ENCODE measurements at regions not wholly inside any gene's neighbourhood (a gene's known extent, or its start where the extent isn't known, plus 50 kb on each side); places are given as distances from the start of the nearest gene placed in this dataset.

DNA sequence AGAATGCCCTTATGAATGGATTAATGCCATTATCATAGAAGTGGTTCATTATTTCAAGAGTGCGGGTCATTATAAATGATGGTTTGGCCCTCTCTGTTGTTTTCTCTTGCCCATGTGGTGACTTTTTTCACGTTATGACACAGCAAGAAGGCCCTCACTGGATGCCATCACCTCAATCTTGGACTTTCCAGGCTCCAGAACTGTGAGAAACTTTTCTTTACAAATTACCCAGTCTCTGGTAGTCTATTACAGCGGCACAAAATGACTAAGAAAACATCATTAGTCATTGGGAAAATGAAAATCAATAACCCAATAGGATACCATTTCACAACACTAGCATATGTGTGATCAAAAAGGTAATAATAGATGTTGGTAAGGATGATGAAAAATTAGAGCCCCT lies 119.0 kb upstream of the LPP start:
- no peak overlapping the region for H3K9ac ChIP-seq (ENCODE audit: low read depth, low read length)
- no peak overlapping the region for H3K27ac ChIP-seq (ENCODE audit: low read depth, low read length)
- peaks cover 8% of the 10 kb centered on the region for H3K4me1 ChIP-seq (ENCODE audit: insufficient read depth, low read length)
- no peaks in the 10 kb centered on the region for H3K27me3 ChIP-seq (ENCODE audit: insufficient read depth, low read length)
- H3K9me3 ChIP-seq (ENCODE audit: insufficient read depth, low read depth, low read length): no peaks in the 10 kb centered on the region
- WGBS: 98% methylated on average over 3 of the region's 3 CpGs
- H3K36me3 ChIP-seq (ENCODE audit: insufficient read depth, low read length): no peaks in the 10 kb centered on the region
- no peak overlapping the region for H3K4me3 ChIP-seq (ENCODE audit: low read length)

- H3K9me3 ChIP-seq (ENCODE audit: insufficient read depth, low read depth, low read length): no peaks in the 10 kb centered on the region
- no peak overlapping the region for H3K4me3 ChIP-seq (ENCODE audit: low read length)
- peaks cover 8% of the 10 kb centered on the region for H3K4me1 ChIP-seq (ENCODE audit: insufficient read depth, low read length)
- H3K9ac ChIP-seq (ENCODE audit: low read depth, low read length): no peak overlapping the region; the same call in 1 of the 2 replicates
- no peaks in the 10 kb centered on the region for H3K36me3 ChIP-seq (ENCODE audit: insufficient read depth, low read length)
- 87% methylated on average over 3 of the region's 3 CpGs for WGBS
- H3K27ac ChIP-seq (ENCODE audit: low read depth, low read length): no peak overlapping the region
- H3K27me3 ChIP-seq (ENCODE audit: insufficient read depth, low read length): no peaks in the 10 kb centered on the region
Observed at GRCh38 chr3:188036375-188037194, 117.4 kb upstream of the LPP start.

DNA sequence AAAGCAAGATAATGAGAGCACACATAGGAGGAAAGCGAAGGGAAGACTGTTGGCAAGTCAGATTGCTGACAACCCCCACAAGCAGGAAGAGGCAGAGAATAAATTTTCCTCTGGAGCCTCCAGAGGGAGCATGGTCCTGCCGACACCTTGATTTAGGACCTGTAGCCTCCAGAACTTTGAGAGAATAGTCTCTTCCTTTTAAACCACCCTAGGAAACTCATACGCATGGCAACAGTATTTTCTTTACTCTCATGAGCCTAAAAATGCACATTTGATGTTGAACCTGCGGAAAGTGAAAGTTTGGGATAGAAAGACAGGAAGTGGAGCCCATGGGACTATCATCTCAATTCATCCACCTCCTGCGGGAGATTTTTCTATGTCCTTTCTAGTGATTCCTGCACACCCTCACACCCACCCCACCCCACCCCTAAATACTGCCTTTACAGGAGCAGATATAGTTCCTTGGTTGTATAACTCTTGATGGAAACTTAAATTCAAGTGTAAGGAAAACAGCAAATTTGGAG lies 116.7 kb upstream of the LPP start:
- H3K4me1 ChIP-seq (ENCODE audit: insufficient read depth, low read length): peaks cover 8% of the 10 kb centered on the region
- H3K36me3 ChIP-seq (ENCODE audit: insufficient read depth, low read length): no peaks in the 10 kb centered on the region
- no peak overlapping the region for H3K27ac ChIP-seq (ENCODE audit: low read depth, low read length)
- no peaks in the 10 kb centered on the region for H3K27me3 ChIP-seq (ENCODE audit: insufficient read depth, low read length)
- H3K9me3 ChIP-seq (ENCODE audit: insufficient read depth, low read depth, low read length): no peaks in the 10 kb centered on the region
- H3K9ac ChIP-seq (ENCODE audit: low read depth, low read length): no peak overlapping the region; the same call in 1 of the 2 replicates
- WGBS: 45% methylated on average over 4 of the region's 5 CpGs
- H3K4me3 ChIP-seq (ENCODE audit: low read length): no peak overlapping the region

- H3K9me3 ChIP-seq (ENCODE audit: insufficient read depth, low read depth, low read length): no peaks in the 10 kb centered on the region
- H3K9ac ChIP-seq (ENCODE audit: low read depth, low read length): no peak overlapping the region
- WGBS: 89% methylated on average over 6 of the region's 6 CpGs
- no peak overlapping the region for H3K27ac ChIP-seq (ENCODE audit: low read depth, low read length)
- peaks cover 8% of the 10 kb centered on the region for H3K4me1 ChIP-seq (ENCODE audit: insufficient read depth, low read length)
- no peak overlapping the region for H3K4me3 ChIP-seq (ENCODE audit: low read length)
- no peaks in the 10 kb centered on the region for H3K27me3 ChIP-seq (ENCODE audit: insufficient read depth, low read length)
- no peaks in the 10 kb centered on the region for H3K36me3 ChIP-seq (ENCODE audit: insufficient read depth, low read length)
Observed at GRCh38 chr3:188037965-188038581, 115.9 kb upstream of the LPP start.

DNA sequence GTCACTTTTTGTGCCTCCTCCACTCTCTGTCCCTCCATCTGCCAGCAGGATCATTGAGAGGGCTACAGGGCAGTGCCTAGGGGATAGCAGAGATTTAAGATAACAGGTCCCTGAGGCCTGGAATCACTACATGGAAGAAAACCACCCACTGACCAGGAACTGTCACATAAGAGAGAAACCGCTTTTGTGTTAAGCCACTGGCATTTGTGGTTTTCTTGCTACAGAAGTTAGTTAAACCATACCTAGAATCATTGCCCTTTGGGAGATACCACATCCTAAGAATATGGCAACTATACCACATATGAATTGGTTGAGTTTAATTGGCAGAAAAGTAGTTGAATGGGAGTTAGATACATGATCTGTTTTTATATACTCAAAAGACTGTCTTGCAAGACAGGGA lies 112.8 kb upstream of the LPP start:
- Histone ChIP-seq H3K27me3 (ENCODE audit: insufficient read depth, low read length) (no peaks in the 10 kb centered on the region), H3K9ac (ENCODE audit: low read depth, low read length) (no peak overlapping the region), H3K36me3 (ENCODE audit: insufficient read depth, low read length) (no peaks in the 10 kb centered on the region), H3K9me3 (ENCODE audit: insufficient read depth, low read depth, low read length) (no peaks in the 10 kb centered on the region), H3K27ac (ENCODE audit: low read depth, low read length) (no peak overlapping the region), H3K4me1 (ENCODE audit: insufficient read depth, low read length) (peaks cover 8% of the 10 kb centered on the region), H3K4me3 (ENCODE audit: low read length) (no peak overlapping the region)
- 100% methylated on average over 1 of the region's 1 CpG for WGBS

GRCh38 chr3:188041895-188042294 lies 112.1 kb upstream of the LPP start:
- Histone ChIP-seq H3K27ac (ENCODE audit: low read depth, low read length) (no peak overlapping the region), H3K36me3 (ENCODE audit: insufficient read depth, low read length) (no peaks in the 10 kb centered on the region), H3K9ac (ENCODE audit: low read depth, low read length) (no peak overlapping the region), H3K4me3 (ENCODE audit: low read length) (no peak overlapping the region), H3K27me3 (ENCODE audit: insufficient read depth, low read length) (no peaks in the 10 kb centered on the region), H3K9me3 (ENCODE audit: insufficient read depth, low read depth, low read length) (no peaks in the 10 kb centered on the region), H3K4me1 (ENCODE audit: insufficient read depth, low read length) (peaks cover 1% of the 10 kb centered on the region)
- WGBS: 88% methylated on average over 5 of the region's 5 CpGs

GRCh38 chr3:188042466-188042865 lies 111.5 kb upstream of the LPP start:
- Histone ChIP-seq H3K4me1 (ENCODE audit: insufficient read depth, low read length) (no peaks in the 10 kb centered on the region), H3K9ac (ENCODE audit: low read depth, low read length) (no peak overlapping the region), H3K27ac (ENCODE audit: low read depth, low read length) (no peak overlapping the region), H3K9me3 (ENCODE audit: insufficient read depth, low read depth, low read length) (no peaks in the 10 kb centered on the region), H3K27me3 (ENCODE audit: insufficient read depth, low read length) (no peaks in the 10 kb centered on the region), H3K4me3 (ENCODE audit: low read length) (no peak overlapping the region), H3K36me3 (ENCODE audit: insufficient read depth, low read length) (no peaks in the 10 kb centered on the region)
- WGBS: 93% methylated on average over 5 of the region's 6 CpGs

DNA sequence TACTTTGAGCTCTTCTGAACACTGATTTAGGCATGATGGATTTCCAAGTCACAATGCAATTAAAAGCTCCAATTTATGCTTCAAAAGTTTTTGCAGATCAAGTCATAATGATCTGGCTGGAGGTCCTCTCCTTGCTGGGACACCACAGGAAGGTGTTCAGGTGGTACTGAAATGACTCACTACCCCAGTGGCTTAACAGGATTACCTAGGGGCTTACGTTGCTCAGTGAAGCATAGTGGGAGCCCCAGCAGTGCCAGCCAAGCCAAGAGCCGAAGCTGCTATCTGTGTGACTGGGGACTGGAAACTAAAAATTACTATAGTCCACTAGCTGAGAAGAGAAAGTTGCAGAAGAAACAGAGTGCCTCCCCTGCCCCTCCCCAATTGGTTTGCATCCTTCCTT lies 110.1 kb upstream of the LPP start:
- no peak overlapping the region for H3K9ac ChIP-seq (ENCODE audit: low read depth, low read length)
- no peaks in the 10 kb centered on the region for H3K27me3 ChIP-seq (ENCODE audit: insufficient read depth, low read length)
- H3K4me3 ChIP-seq (ENCODE audit: low read length): no peak overlapping the region
- no peaks in the 10 kb centered on the region for H3K36me3 ChIP-seq (ENCODE audit: insufficient read depth, low read length)
- WGBS: 86% methylated on average over 2 of the region's 2 CpGs
- no peaks in the 10 kb centered on the region for H3K4me1 ChIP-seq (ENCODE audit: insufficient read depth, low read length)
- no peaks in the 10 kb centered on the region for H3K9me3 ChIP-seq (ENCODE audit: insufficient read depth, low read depth, low read length)
- no peak overlapping the region for H3K27ac ChIP-seq (ENCODE audit: low read depth, low read length)

GRCh38 chr3:188046561-188047211 lies 107.3 kb upstream of the LPP start:
- H3K27me3 ChIP-seq (ENCODE audit: insufficient read depth, low read length): no peaks in the 10 kb centered on the region
- WGBS: 100% methylated on average over 2 of the region's 2 CpGs
- no peaks in the 10 kb centered on the region for H3K36me3 ChIP-seq (ENCODE audit: insufficient read depth, low read length)
- no peaks in the 10 kb centered on the region for H3K9me3 ChIP-seq (ENCODE audit: insufficient read depth, low read depth, low read length)
- H3K27ac ChIP-seq (ENCODE audit: low read depth, low read length): no peak overlapping the region
- H3K9ac ChIP-seq (ENCODE audit: low read depth, low read length): no peak overlapping the region
- no peaks in the 10 kb centered on the region for H3K4me1 ChIP-seq (ENCODE audit: insufficient read depth, low read length)
- no peak overlapping the region for H3K4me3 ChIP-seq (ENCODE audit: low read length)

GRCh38 chr3:188047536-188047935 lies 106.4 kb upstream of the LPP start:
- Histone ChIP-seq H3K27me3 (ENCODE audit: insufficient read depth, low read length) (no peaks in the 10 kb centered on the region), H3K27ac (ENCODE audit: low read depth, low read length) (no peak overlapping the region), H3K36me3 (ENCODE audit: insufficient read depth, low read length) (no peaks in the 10 kb centered on the region), H3K9me3 (ENCODE audit: insufficient read depth, low read depth, low read length) (no peaks in the 10 kb centered on the region), H3K4me3 (ENCODE audit: low read length) (no peak overlapping the region), H3K4me1 (ENCODE audit: insufficient read depth, low read length) (peaks cover 5% of the 10 kb centered on the region; the same call in 1 of the 2 replicates), H3K9ac (ENCODE audit: low read depth, low read length) (no peak overlapping the region)
- WGBS: 86% methylated on average over 1 of the region's 1 CpG

Measured in HUES64 (cell line).